GM18861 (cell line): ENCODE measurements at regions not wholly inside any gene's neighbourhood (a gene's known extent, or its start where the extent isn't known, plus 50 kb on each side); places are given as distances from the start of the nearest gene placed in this dataset.
"Not testable (repeated sequence)": the region's sequence is repeated elsewhere in the genome, so short reads cannot be mapped to it uniquely, and the experiment has no call there.

Experiments
- ATAC-seq: cut with Tn5 transposase; IDR thresholded peaks from one replicate; pipeline ENCODE4 v1.9.1; 2021; ENCODE audit not compliant: unreplicated experiment

GRCh38 chr9:124084087-124084486 is 72.5 kb downstream of the LHX2 start:
- no peak for ATAC-seq

GRCh38 chr9:124087226-124087625 is 75.7 kb downstream of the LHX2 start:
- no peak for ATAC-seq

- no peak for ATAC-seq
Measured at GRCh38 chr9:124088476-124088837, 76.9 kb downstream of the LHX2 start.

GRCh38 chr9:124089631-124090488 is 78.3 kb downstream of the LHX2 start:
- ATAC-seq = peak; percentile 78

GRCh38 chr9:124098141-124098905 is 86.8 kb downstream of the LHX2 start:
- no peak for ATAC-seq

GRCh38 chr9:124099860-124100259 is 88.3 kb downstream of the LHX2 start:
- no peak for ATAC-seq

- ATAC-seq = no peak
Measured at GRCh38 chr9:124101215-124101968, 89.8 kb downstream of the LHX2 start.

GRCh38 chr9:124101969-124102345 is 90.4 kb downstream of the LHX2 start:
- no peak for ATAC-seq

- ATAC-seq = no peak
Measured at GRCh38 chr9:124102363-124102762, 90.8 kb downstream of the LHX2 start.

- no peak for ATAC-seq
Measured at GRCh38 chr9:124105266-124105665, 93.7 kb downstream of the LHX2 start.

- no peak for ATAC-seq
Measured at GRCh38 chr9:124108216-124108615, 96.6 kb downstream of the LHX2 start.

- no peak for ATAC-seq
Measured at GRCh38 chr9:124110307-124110915, 98.8 kb downstream of the LHX2 start.

GRCh38 chr9:124116683-124117363 is 105.3 kb downstream of the LHX2 start:
- ATAC-seq = no peak

GRCh38 chr9:124118894-124119293 is 107.3 kb downstream of the LHX2 start:
- ATAC-seq = no peak

GRCh38 chr9:124120272-124120671 is 108.7 kb downstream of the LHX2 start:
- ATAC-seq = no peak

GRCh38 chr9:124121725-124122124 is 110.2 kb downstream of the LHX2 start:
- ATAC-seq = no peak

- ATAC-seq = no peak
Measured at GRCh38 chr9:124122321-124122720, 110.8 kb downstream of the LHX2 start.

- no peak for ATAC-seq
Measured at GRCh38 chr9:124122813-124123462, 111.4 kb downstream of the LHX2 start.

GRCh38 chr9:124123621-124124020 is 112.1 kb downstream of the LHX2 start:
- ATAC-seq = not testable (repeated sequence)
